K562 (cell line): ENCODE measurements at regions not wholly inside any gene's neighbourhood (a gene's known extent, or its start where the extent isn't known, plus 50 kb on each side); places are given as distances from the start of the nearest gene placed in this dataset.

Experiments
- ATAC-seq: fragments of 200-7000 bp; cut with Tn5 transposase; 3 replicates; pipeline ENCODE4 v1.9.1; 2020; ENCODE audit warnings: moderate library complexity
- BruUV-seq: library from RNA; stranded (reverse); fragments of 400-500 nt; replicated peaks from 2 replicates; lab custom pipeline; 2021; lab: Mats Ljungman, UMichigan
- CTCF ChIA-PET: fragments of 300-600 bp; formaldehyde crosslinking; extraction: SDS; loops from one replicate; lab custom pipeline; 2021; ENCODE audit warnings: low intra/inter-chr PET ratio; lab: Yijun Ruan, JAX
- POLR2A ChIA-PET: fragments of 300-600, 350-650 bp; sonication (Branson Sonifier 250); formaldehyde crosslinking; extraction: SDS; loops from one replicate; lab custom pipeline; 2021; ENCODE audit warnings: antibody characterized with exemption, inconsistent platforms; lab: Yijun Ruan, JAX
- DNase-seq, 4 experiments: peaks; one replicate each; pipeline versions ENCODE4 v3.0.0 to v3.0.0-alpha.2; 2011 to 2018; ENCODE audit warnings: low spot score in 3 of 4, mixed read lengths in 3 of 4; ENCODE audit errors: extremely low read depth in 1 of 4
- FAIRE-seq: peaks from 2 replicates; lab custom pipeline; 2011; peaks lifted over from hg19 to GRCh38; lab: Jason Lieb, UNC
- H2AFZ ChIP-seq: 2 replicates; pipeline ENCODE4 v1.6.0; 2011; ENCODE audit warnings: low read depth, low read length, control low read depth, inconsistent platforms
- H3K27ac ChIP-seq: fragments of 200-600 bp; 3 replicates; pipeline ENCODE4 v1.8.0; 2011; ENCODE audit warnings: low read depth, mild to moderate bottlenecking, control low read depth, inconsistent platforms, low read length, moderate library complexity, mixed read lengths; ENCODE audit errors: extremely low read depth
- H3K27me3 ChIP-seq, 2 experiments: fragments of 300-600 bp in 1 of 2; 2 replicates in 1 of 2; 3 replicates in 1 of 2; pipeline versions ENCODE4 v1.6.0 to v1.8.0; 2011; ENCODE audit warnings: inconsistent platforms in 2 of 2, low read length in 2 of 2, mild to moderate bottlenecking in 1 of 2, mixed read lengths in 1 of 2, moderate library complexity in 1 of 2; ENCODE audit not compliant: control insufficient read depth in 2 of 2, insufficient read depth in 2 of 2
- H3K36me3 ChIP-seq: fragments of 300-600 bp; 3 replicates; pipeline ENCODE4 v1.8.0; 2011; ENCODE audit warnings: mild to moderate bottlenecking, low read length, inconsistent platforms; ENCODE audit not compliant: control insufficient read depth, insufficient read depth
- H3K4me1 ChIP-seq, 2 experiments: fragments of 200-600 bp in 1 of 2; replicated peaks in 1 of 2; 2 replicates in 1 of 2; 3 replicates in 1 of 2; pipeline versions ENCODE4 v1.5.1 to v1.8.0; 2011; ENCODE audit warnings: inconsistent platforms in 2 of 2, low read length in 2 of 2, mild to moderate bottlenecking in 1 of 2, mixed read lengths in 1 of 2, moderate library complexity in 1 of 2; ENCODE audit not compliant: control insufficient read depth in 2 of 2, insufficient read depth in 2 of 2
- H3K4me2 ChIP-seq: 2 replicates; pipeline ENCODE4 v1.6.1; 2011; ENCODE audit warnings: low read length, control low read depth, inconsistent platforms, mixed read lengths; ENCODE audit not compliant: insufficient read depth
- H3K4me3 ChIP-seq: fragments of 200-600 bp; sonication (generic), shearing (Covaris generic); 2 replicates; pipeline ENCODE4 v1.5.1; 2016; ENCODE audit warnings: control low read depth, inconsistent platforms
- H3K79me2 ChIP-seq: fragments of 200-600 bp; 3 replicates; pipeline ENCODE4 v1.8.0; 2011; ENCODE audit warnings: low read length, inconsistent platforms; ENCODE audit not compliant: control insufficient read depth, insufficient read depth
- H3K9ac ChIP-seq, 2 experiments: 2 replicates each; pipeline versions ENCODE4 v1.6.0 to v1.6.1; 2011; ENCODE audit warnings: low read depth in 2 of 2, low read length in 2 of 2, control low read depth in 1 of 2, inconsistent platforms in 1 of 2, mild to moderate bottlenecking in 1 of 2, mixed read lengths in 1 of 2; ENCODE audit not compliant: insufficient read depth in 1 of 2
- H3K9me1 ChIP-seq: one replicate; pipeline ENCODE4 v1.6.0; 2011; ENCODE audit warnings: inconsistent platforms, mild to moderate bottlenecking, low read length, moderate library complexity; ENCODE audit not compliant: control insufficient read depth, insufficient read depth
- H3K9me3 ChIP-seq: replicated peaks from 2 replicates; pipeline ENCODE4 v1.5.1; 2011; ENCODE audit warnings: low read depth, low read length, inconsistent platforms; ENCODE audit not compliant: control insufficient read depth, insufficient read depth
- H4K20me1 ChIP-seq: replicated peaks from 2 replicates; pipeline ENCODE4 v1.6.1; 2011; ENCODE audit warnings: low read length, inconsistent platforms, mixed read lengths; ENCODE audit not compliant: control insufficient read depth, insufficient read depth
- CSDE1 ChIP-seq, 2 experiments: fragments of 450-650 bp; IDR thresholded peaks; 2 replicates each; pipeline ENCODE4 v1.6.1; 2016; ENCODE audit warnings: mild to moderate bottlenecking in 1 of 2
- CTBP1 ChIP-seq: fragments of 450-650 bp; IDR thresholded peaks from 2 replicates; pipeline ENCODE4 v1.6.1; 2016; ENCODE audit warnings: borderline replicate concordance
- DACH1 ChIP-seq: fragments of 450-650 bp; IDR thresholded peaks from 2 replicates; pipeline ENCODE4 v1.6.1; 2018; ENCODE audit not compliant: partially characterized antibody
- FIP1L1 ChIP-seq: fragments of 200-400 bp; formaldehyde crosslinking; IDR thresholded peaks from 2 replicates; pipeline ENCODE4 v1.6.1; 2018; ENCODE audit warnings: mild to moderate bottlenecking, low read depth, low read length; ENCODE audit not compliant: poor library complexity, severe bottlenecking
- FOXA1 ChIP-seq: fragments of 450-650 bp; IDR thresholded peaks from 2 replicates; pipeline ENCODE4 v1.6.1; 2016; ENCODE audit warnings: mild to moderate bottlenecking, borderline replicate concordance
- HOXB6 ChIP-seq: fragments of 250-450 bp; sonication (Bioruptor Pico); IDR thresholded peaks from 2 replicates; pipeline ENCODE4 v1.5.1; 2022; ENCODE audit warnings: mild to moderate bottlenecking, borderline replicate concordance
- MEF2D ChIP-seq: conservative IDR thresholded peaks from 2 replicates; pipeline ENCODE4 v1.6.1; 2016; ENCODE audit warnings: low read depth, missing genetic modification characterization, missing compliant biosample characterization
- SMAD3 ChIP-seq: fragments of 450-650 bp; formaldehyde crosslinking; conservative IDR thresholded peaks from 2 replicates; pipeline ENCODE4 v1.4.0; 2020; ENCODE audit warnings: mild to moderate bottlenecking
- SMARCB1 ChIP-seq: IDR thresholded peaks from 2 replicates; pipeline ENCODE4 v1.6.1; 2011; ENCODE audit warnings: improper control_type of control experiment, low read depth; ENCODE audit not compliant: insufficient read length
- UBTF ChIP-seq, 2 experiments: IDR thresholded peaks; 2 replicates each; pipeline ENCODE4 v1.6.1; 2012; ENCODE audit warnings: improper control_type of control experiment in 2 of 2, low read depth in 2 of 2, low read length in 2 of 2, borderline replicate concordance in 1 of 2
- ZFX ChIP-seq: sonication (generic); formaldehyde crosslinking; IDR thresholded peaks from 2 replicates; pipeline ENCODE4 v1.8.0; 2022; ENCODE audit warnings: mild to moderate bottlenecking, missing genetic modification reagents, moderate library complexity
- ZNF133 ChIP-seq: fragments of 250-450 bp; sonication (Bioruptor Pico); IDR thresholded peaks from 2 replicates; pipeline ENCODE4 v1.4.0; 2020; ENCODE audit warnings: mild to moderate bottlenecking
- ZNF764 ChIP-seq: fragments of 250-450 bp; sonication (Bioruptor Pico); IDR thresholded peaks from 2 replicates; pipeline ENCODE4 v1.4.0; 2020; ENCODE audit warnings: low read depth, mild to moderate bottlenecking, moderate library complexity
- ZSCAN29 ChIP-seq: fragments of 450-650 bp; IDR thresholded peaks from 2 replicates; pipeline ENCODE4 v1.6.1; 2017
- WGBS: fragments of 100-300 bp; shearing (Covaris generic); methylation state at CpG from one replicate; pipeline ENCODE4 v1.1.6; 2016; ENCODE audit warnings: low coverage, mixed read lengths; ENCODE audit not compliant: insufficient coverage; ENCODE audit errors: missing lambda C conversion rate; 5-methylcytosine and 5-hydroxymethylcytosine counted together
- in situ Hi-C: fragments of 300-500 bp; cut with MboI; formaldehyde crosslinking; loops from 4 replicates; pipeline ENCODE4 v1.15.0; 2018; ENCODE audit warnings: inconsistent platforms, mixed read lengths
- intact Hi-C: fragments of 100-400 bp; cut with micrococcal nuclease; formaldehyde crosslinking; loops from 2 replicates; pipeline ENCODE4 v1.14.2; 2022
- TF ChIP-seq, protein P1 (sequence below): sonication (generic); formaldehyde crosslinking; IDR thresholded peaks from 2 replicates; pipeline ENCODE4 v1.8.0; 2022; ENCODE audit warnings: mild to moderate bottlenecking, missing genetic modification reagents

DNA sequence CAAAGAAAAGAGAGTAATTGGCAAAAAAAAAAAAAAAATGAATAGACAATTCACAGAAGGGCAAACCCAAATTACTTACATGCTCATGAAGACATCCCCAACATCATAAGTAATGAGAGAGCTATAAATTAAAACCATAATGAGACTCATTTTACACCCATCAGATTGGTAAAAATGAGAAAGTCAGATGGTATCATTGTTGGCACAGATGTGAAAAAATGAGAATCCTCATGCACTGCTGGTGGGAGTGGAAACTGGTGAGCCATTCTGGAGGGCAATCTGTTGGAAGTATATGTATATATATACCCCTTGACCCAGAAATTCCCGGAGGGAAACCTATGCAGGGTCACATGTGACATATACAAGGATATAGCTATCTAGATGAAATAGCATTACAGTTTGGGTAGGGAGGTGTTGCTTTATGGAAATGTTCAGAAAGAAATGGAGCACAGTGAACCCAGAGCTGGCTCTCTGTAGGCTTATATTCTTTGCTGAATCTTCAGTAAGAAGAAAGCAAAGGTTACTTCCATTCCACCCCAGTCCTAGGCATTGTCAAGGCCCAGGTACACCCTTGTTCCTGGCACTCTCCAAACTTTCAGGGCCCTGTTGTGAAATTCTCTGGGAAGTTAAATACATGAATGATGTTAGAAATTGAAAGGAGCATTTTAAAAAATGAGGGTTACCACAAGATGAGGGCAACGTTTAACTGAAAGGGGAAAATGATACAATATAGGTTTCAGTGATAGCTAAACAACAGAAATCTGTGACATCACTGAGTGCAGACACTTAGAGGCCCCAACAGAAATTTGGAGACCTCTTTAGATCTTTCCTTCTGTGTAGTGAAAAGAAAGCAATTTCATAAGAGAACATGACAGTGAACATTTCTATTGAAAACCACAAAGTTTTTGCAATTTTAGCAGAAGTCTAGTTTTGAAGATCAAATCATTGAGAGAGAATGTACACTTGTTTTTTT, 132.7 kb upstream of the TPRG1 start (continued):
- TF ChIP-seq SMAD3 (CRISPR knock-in tag) (no peak), FIP1L1 (no peak), CTBP1 (no peak), ZNF764 (CRISPR knock-in tag) (no peak), HOXB6 (CRISPR knock-in tag) (no peak)

DNA sequence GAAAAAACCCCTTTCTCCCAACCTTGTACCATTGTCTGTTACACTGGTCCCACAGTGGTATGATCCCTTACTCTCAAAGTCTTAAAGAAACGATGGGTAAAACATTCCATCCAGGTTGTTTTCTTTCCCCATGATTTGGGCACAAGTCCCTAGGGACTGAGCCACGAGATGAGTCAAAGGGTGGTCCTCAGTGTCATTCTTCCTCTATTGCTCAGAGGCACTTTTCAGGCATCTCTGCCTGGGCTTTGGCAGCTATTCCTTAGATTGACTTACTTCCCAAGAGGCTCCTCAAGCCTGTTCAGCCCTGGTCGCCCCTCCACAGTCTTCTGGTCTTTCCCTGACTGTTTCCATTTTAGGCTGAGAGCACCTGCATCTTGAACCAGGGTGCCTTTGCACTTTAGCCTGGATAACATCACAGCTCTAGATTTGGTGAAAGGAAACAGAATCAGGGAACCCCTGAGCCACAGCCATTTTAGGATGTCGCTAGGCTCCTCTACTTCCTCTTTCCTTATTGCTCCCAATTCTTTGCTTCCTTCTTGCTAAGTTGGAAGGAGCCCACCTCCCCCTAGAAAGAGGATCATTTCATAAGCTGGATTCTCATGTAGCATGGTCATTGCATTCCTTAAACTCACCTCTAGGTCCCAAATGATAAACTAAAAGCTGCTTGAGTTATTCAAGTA, 131.0 kb upstream of the TPRG1 start:
- no peaks in the 10 kb centered on the region for H3K79me2 ChIP-seq
- FAIRE-seq: no peak
- no peak for DNase-seq
- H3K36me3 ChIP-seq: no peaks in the 10 kb centered on the region
- H3K4me3 ChIP-seq: no peak overlapping the region
- H3K9me1 ChIP-seq: no peaks in the 10 kb centered on the region
- CTCF ChIA-PET: no interaction called here
- BruUV-seq: no TSS peak
- no peak overlapping the region for H3K27ac ChIP-seq
- no peak overlapping the region for H2AFZ ChIP-seq
- no peak for ATAC-seq
- no peaks in the 10 kb centered on the region for H3K4me1 ChIP-seq
- in situ Hi-C loops: no loop called here
- WGBS: 0% methylated on average over 4 of the region's 4 CpGs
- H3K4me2 ChIP-seq: no peak overlapping the region
- H3K27me3 ChIP-seq: no peaks in the 10 kb centered on the region
- no peaks in the 10 kb centered on the region; the same call in 1 of the 2 replicates for H3K9me3 ChIP-seq
- no peaks in the 10 kb centered on the region for H4K20me1 ChIP-seq
- POLR2A ChIA-PET: no interaction called here
- H3K9ac ChIP-seq: no peak overlapping the region
- TF ChIP-seq UBTF (IDR thresholded peaks at IDR 0.05; ENCODE audit: borderline replicate concordance in 1 of 2, low read depth in 2 of 2, low read length in 2 of 2): no peak
- TF ChIP-seq CSDE1 (IDR thresholded peaks at IDR 0.05): no peak
- TF ChIP-seq FOXA1: no peak
- no peak for TF ChIP-seq MEF2D (tag)
- TF ChIP-seq ZNF133 (CRISPR knock-in tag): no peak
- no peak for TF ChIP-seq DACH1
- TF ChIP-seq SMARCB1: no peak
- TF ChIP-seq, protein P1, sequence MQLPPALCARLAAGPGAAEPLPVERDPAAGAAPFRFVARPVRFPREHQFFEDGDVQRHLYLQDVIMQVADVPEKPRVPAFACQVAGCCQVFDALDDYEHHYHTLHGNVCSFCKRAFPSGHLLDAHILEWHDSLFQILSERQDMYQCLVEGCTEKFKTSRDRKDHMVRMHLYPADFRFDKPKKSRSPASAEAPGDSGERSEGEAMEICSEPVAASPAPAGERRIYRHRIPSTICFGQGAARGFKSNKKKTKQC (CRISPR knock-in tag): no peak
- no peak for TF ChIP-seq ZFX (CRISPR knock-in tag)
- no peak for TF ChIP-seq ZSCAN29
- TF ChIP-seq, all 486 proteins: peak for 0
- intact Hi-C loops: no loop called here
